Colonic mucosa (tissue), 4 donors: ENCODE measurements at regions not wholly inside any gene's neighbourhood (a gene's known extent, or its start where the extent isn't known, plus 50 kb on each side); places are given as distances from the start of the nearest gene placed in this dataset.

Experiments
- DNase-seq: peaks from one replicate; pipeline ENCODE4 v3.0.0-alpha.2; 2020
- H3K27ac ChIP-seq: fragments of 200-600 bp; one replicate; pipeline ENCODE4 v1.8.0; 2021
- H3K27me3 ChIP-seq: fragments of 200-600 bp; one replicate; pipeline ENCODE4 v1.8.0; 2021
- H3K36me3 ChIP-seq: fragments of 200-600 bp; one replicate; pipeline ENCODE4 v1.8.0; 2021
- H3K4me1 ChIP-seq: fragments of 200-600 bp; one replicate; pipeline ENCODE4 v1.8.0; 2021; ENCODE audit warnings: mild to moderate bottlenecking
- H3K4me3 ChIP-seq: fragments of 200-600 bp; one replicate; pipeline ENCODE4 v1.8.0; 2021
- H3K9ac ChIP-seq, 2 donors: one replicate each; pipeline ENCODE4 v1.7.0; 2013; ENCODE audit warnings: control low read depth in 2 of 2, low read depth in 2 of 2, low read length in 2 of 2
- H3K9me3 ChIP-seq: fragments of 200-600 bp; one replicate; pipeline ENCODE4 v1.8.0; 2021
- intact Hi-C: fragments of 100-400 bp; cut with DNase I; formaldehyde crosslinking; loops from one replicate; pipeline ENCODE4 v1.14.1; 2022
- TF ChIP-seq, protein P1 (sequence below): fragments of 200-600 bp; IDR thresholded peaks from one replicate; pipeline ENCODE4 v1.8.0; 2022; ENCODE audit warnings: antibody characterized with exemption, mild to moderate bottlenecking
- donor health status: healthy.
- donor health status: DM: no; HTN: no; CAD: no.
- donor health status: DM: no; HTN: no; CAD: no.

DNA sequence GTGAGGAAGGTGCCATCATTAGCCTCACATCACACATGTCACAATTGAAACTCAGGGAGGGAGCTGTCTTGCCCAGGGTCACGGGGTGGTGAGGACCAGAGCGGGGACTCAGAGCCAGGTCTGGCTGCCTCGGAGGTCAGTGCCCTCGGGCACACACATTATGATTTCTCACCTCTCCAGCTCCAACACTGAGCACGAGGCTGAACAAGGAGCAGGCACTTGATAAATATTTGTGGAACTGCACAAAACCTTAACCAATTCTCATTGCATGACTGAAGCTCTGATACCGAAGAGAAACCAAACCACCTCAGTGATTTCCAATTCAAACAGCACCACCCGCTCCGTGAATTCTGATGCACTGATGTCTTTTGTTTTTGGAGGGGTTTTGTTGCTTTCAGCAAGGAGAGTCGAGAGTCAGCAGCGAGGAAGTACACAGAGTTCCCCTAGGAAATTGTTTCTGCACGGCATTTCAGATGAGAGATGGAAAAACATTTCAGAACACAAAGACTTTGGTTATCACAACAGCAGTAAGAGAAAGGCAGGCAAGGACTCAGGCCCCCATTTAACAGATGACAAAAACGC is 55.3 kb upstream of the ZMIZ1 start:
- no peaks in the 10 kb centered on the region for H3K36me3 ChIP-seq
- H3K9me3 ChIP-seq, result no peaks in the 10 kb centered on the region
- TF ChIP-seq, protein P1, sequence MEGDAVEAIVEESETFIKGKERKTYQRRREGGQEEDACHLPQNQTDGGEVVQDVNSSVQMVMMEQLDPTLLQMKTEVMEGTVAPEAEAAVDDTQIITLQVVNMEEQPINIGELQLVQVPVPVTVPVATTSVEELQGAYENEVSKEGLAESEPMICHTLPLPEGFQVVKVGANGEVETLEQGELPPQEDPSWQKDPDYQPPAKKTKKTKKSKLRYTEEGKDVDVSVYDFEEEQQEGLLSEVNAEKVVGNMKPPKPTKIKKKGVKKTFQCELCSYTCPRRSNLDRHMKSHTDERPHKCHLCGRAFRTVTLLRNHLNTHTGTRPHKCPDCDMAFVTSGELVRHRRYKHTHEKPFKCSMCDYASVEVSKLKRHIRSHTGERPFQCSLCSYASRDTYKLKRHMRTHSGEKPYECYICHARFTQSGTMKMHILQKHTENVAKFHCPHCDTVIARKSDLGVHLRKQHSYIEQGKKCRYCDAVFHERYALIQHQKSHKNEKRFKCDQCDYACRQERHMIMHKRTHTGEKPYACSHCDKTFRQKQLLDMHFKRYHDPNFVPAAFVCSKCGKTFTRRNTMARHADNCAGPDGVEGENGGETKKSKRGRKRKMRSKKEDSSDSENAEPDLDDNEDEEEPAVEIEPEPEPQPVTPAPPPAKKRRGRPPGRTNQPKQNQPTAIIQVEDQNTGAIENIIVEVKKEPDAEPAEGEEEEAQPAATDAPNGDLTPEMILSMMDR, result no peak
- no peak overlapping the region for H3K27ac ChIP-seq
- no peak for DNase-seq
- H3K27me3 ChIP-seq, result no peaks in the 10 kb centered on the region
- H3K9ac ChIP-seq, result no peak overlapping the region
- intact Hi-C loops, result no loop called here
- H3K4me3 ChIP-seq, result no peak overlapping the region
- no peaks in the 10 kb centered on the region for H3K4me1 ChIP-seq

DNA sequence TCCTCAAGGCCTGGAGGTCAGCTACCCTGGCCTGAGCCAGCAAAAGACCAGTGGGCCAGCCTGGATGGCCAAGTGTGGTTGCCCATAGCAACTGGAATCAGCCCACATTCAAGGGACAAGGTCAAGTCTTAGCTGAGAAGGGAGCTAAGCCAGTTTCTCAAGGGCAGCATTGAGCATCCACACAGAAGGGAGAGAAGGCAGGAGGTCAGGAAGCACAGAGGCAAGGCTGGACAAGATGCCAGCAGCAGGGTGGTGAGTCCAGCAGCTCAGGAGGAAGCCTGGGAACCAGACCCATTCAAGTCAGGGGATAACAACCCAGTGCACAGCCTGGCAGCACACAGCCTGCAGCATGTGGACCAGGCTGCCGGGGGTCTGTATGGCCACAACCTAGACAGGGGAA is 54.0 kb upstream of the ZMIZ1 start:
- H3K9ac ChIP-seq, result no peak overlapping the region
- no peaks in the 10 kb centered on the region for H3K36me3 ChIP-seq
- no peak overlapping the region for H3K4me3 ChIP-seq
- no peaks in the 10 kb centered on the region for H3K27me3 ChIP-seq
- H3K9me3 ChIP-seq, result no peaks in the 10 kb centered on the region
- TF ChIP-seq, protein P1, result no peak
- DNase-seq, result no peak
- H3K27ac ChIP-seq, result no peak overlapping the region
- H3K4me1 ChIP-seq, result no peaks in the 10 kb centered on the region
- intact Hi-C loops, result no loop called here

DNA sequence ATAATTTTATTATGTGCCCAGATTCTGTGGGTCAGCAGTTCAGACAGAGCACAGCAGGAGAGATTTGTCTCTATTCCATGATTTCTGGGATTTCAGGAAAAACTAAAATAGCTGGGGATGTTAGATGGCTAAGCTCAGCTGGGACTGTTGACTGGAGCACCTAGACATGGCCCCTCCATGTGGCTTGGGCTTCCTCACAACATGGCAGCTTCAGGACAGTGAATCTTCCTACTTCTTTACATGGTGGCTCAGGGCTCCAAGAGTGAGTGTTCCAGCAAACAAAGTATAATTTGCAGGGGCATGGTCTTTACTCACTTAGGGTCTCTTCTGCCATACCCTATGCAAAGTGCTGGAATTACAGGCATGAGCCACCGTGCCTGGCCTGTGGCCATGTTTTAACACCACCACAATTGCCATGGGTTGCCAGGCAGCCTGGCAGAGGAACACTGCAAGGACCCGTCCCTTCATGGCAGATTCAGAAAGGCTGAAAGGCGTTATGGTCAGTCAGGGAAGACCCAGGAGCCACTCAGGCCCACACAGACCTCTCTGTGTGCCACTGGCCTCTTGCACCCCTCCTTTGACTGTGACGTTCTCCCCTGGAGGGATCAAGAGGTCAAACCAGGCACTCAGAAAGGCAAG is 50.8 kb upstream of the ZMIZ1 start:
- no peaks in the 10 kb centered on the region for H3K36me3 ChIP-seq
- DNase-seq, result no peak
- intact Hi-C loops, result no loop called here
- no peak overlapping the region for H3K9ac ChIP-seq
- no peak overlapping the region for H3K27ac ChIP-seq
- no peaks in the 10 kb centered on the region for H3K9me3 ChIP-seq
- H3K4me1 ChIP-seq, result no peaks in the 10 kb centered on the region
- H3K4me3 ChIP-seq, result no peak overlapping the region
- TF ChIP-seq, protein P1, result no peak
- no peaks in the 10 kb centered on the region for H3K27me3 ChIP-seq

DNA sequence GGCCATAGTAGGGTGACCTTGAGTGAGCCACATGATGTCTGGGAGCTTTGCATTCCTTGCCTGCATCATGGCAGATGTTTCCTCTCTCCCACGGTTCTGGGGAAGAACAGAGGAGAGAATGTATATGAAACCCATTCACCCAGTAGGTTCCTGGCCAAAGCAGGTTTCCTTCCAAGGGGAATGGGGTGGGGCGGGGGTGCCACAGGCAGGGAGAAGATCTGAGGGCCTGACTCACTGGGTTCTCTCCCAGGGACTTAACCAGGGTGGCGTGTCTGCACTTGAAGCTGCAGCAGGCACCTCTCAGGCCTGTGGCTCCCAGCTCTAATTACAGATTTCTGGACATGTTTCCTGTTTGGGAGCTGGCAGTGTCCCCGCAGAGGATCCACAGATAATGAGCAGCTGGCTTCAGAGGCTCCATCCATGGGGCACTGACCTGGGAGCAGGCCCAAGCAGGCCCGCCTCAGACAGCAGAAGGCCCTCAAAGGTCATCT is 50.2 kb upstream of the ZMIZ1 start:
- TF ChIP-seq, protein P1, result no peak
- no peaks in the 10 kb centered on the region for H3K36me3 ChIP-seq
- no peak for DNase-seq
- intact Hi-C loops, result no loop called here
- no peak overlapping the region for H3K4me3 ChIP-seq
- H3K9me3 ChIP-seq, result no peaks in the 10 kb centered on the region
- H3K4me1 ChIP-seq, result no peaks in the 10 kb centered on the region
- H3K9ac ChIP-seq, result no peak overlapping the region
- H3K27me3 ChIP-seq, result no peaks in the 10 kb centered on the region
- no peak overlapping the region for H3K27ac ChIP-seq
